Hematopoietic multipotent progenitor cell (in vitro differentiated cells): ENCODE measurements at regions not wholly inside any gene's neighbourhood (a gene's known extent, or its start where the extent isn't known, plus 50 kb on each side); places are given as distances from the start of the nearest gene placed in this dataset.
"Not testable (repeated sequence)": the region's sequence is repeated elsewhere in the genome, so short reads cannot be mapped to it uniquely, and the experiment has no call there.

Experiments
- DNase-seq, 3 donors: peaks; one replicate each; pipeline ENCODE4 v3.0.0-alpha.2; 2011 to 2015; ENCODE audit warnings: low read depth in 2 of 3, low spot score in 2 of 3

DNA sequence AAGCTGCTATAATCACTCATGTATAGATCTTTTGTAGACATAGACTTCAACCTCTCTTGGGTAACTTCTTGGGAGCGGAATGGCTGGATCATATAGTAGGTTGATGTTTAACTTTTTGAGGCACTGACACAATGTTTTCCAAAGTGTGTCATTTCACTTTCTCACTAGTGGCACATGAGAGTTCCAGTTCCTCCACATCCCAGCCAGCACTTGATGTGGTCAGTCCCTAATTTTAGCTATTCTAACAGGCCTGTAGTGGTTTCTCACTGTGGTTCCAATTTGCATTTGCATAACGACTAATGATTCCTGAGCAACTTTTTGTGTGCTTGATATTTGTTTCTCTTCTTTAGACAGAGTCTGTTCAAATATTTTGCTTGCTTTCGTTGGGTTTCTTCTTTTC is 221.3 kb downstream of the DLL1 start:
- DNase-seq = no peak

DNA sequence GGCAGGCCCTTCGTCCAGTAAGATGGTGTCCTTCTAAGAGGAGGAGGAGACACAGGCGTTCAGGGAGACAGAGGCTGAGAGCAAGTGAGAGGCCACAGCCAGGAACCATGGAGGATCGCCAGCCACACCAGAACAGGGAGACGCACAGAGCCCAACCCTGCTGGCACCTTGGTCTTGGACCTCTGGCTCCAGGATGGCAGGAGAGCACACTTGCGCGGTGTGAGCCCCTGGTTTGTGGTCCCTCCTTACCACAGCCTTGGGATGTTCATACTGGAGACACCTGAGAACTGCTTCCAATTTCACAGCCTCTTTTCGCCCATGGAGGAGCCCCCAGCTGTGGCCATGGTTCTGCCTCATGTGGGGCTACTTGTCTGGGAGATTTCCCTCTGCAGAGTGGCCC is 222.4 kb downstream of the DLL1 start:
- DNase-seq = no peak

DNA sequence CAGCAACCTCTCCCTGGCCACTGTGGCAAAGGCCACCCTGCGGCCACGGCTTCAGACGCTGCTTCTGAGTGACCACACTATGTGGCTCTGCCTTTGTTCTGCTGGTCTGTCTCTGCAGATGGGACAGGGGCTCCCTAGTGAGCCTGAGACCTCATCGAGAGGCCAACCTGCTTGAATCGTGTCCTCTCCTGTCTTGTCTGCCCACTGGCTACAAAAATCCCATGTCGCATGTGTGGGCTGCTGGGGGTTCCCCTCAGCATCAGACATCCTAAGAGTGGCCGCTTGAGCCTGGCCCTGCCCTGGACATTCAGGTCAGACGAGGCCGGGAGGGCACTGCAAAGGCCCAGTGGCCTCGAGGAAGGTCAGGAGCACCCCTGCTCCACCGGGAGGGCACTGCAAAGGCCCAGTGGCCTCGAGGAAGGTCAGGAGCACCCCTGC is 222.9 kb downstream of the DLL1 start:
- no peak for DNase-seq

DNA sequence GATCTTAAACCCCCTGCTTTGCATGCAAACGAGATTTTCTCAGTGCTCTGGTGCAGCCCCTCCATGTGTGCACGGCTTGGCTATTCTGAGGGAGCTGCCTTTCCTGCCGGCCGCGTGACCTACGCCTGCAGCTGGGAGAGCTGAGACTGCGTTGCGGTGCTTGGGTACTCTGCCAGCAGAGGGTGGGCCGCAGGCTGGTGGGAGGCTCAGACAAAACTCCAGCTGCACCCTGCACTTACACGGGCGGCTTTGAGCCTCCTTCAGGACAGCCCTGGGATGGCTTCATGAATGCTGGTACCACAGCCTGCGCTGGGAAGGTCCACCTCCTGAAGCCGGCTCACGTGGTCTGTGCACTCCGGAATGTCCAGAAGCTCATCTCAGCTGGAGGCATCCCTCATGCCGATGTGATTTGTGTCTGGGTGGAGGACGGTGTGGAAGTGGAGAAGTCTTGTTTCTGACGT is 223.7 kb downstream of the DLL1 start:
- DNase-seq = no peak

DNA sequence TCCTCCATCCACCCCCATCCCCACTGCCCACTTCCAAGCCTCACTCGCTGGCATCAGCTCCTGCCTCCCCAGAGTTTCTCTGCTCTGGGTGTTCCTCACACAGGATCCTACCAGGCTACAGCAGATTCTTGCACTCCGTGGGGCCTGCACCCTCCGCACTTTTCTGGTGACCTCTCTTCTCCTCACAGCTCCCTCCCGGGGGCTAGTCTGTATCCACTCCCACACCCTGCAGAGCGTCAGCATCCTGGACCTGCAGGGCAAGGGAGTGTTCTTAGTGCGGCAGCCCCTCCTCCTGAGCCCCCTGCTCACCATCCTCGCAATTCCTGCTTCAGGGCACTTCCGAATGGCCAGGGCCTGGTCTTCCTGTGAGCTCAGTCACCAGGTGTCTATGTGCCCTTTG is 224.2 kb downstream of the DLL1 start:
- no peak for DNase-seq

DNA sequence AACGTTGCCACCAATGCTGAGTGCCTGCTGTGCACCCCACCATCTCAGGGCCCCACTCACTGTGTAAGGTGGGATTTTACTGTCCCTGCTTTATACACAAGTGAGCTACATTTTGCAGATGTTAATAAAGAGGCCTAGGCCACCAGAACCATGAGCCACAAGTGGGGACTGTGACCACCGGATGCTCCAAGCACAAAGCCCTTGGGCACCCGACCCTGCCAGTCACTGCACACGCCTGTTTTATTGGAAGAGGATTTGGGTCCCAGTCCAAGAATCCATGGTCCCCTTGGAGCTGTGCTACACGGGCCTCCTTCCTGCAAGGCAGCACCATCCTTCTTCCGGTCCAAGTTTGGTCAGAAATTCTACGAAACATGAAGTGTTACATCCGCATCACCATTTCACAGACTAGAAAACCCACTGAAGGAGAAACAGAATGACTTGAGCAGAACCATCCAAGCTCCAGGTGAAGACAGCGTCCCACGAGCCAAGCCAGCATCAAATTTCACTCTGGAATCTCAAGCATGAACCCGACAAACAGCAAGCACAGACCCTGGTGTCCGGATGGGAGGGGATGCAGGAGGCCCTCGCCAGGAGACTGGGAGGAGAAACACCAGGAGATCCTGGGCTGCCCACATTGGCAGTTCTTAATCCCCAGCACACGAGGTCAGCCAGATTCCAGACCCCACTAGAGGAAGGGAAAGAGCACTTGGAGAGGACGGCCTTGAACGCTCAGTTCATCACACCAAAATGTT is 226.9 kb downstream of the DLL1 start:
- DNase-seq = no peak

DNA sequence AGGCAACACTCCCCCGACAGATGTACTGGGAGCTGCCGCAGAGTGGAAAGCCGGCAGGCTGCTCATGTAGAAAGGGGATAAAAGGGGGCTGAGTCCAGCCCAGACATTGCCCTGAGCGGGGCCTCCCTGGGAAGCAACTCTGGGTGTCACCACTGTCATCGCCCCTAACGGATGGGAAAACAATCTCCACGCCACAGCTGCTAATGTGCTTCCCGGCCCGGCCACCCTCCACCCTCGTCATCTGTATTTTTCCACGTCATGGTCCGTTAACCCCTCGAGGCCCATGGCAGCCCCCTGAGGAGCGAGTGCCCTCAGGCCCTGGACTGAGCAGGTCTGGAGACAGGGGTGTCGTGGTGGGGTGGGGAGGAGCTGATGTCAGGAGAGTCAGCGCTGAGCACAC is 227.4 kb downstream of the DLL1 start:
- no peak for DNase-seq

DNA sequence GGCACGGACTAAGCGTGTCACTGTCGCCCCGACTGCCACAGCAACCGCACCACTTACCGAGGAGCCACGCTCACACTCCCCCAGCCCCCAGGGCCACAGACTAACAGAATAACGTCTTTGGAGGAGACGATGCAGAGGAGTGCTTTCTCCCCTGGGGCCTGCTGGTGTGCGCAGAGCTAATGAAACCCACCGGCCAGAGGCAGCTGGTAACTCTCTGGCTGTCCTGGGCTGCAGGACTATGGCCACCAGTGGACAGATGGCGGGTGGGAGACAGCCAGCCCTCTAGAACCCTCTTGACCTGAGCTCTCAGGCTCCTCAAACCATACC is 228.0 kb downstream of the DLL1 start:
- no peak for DNase-seq

DNA sequence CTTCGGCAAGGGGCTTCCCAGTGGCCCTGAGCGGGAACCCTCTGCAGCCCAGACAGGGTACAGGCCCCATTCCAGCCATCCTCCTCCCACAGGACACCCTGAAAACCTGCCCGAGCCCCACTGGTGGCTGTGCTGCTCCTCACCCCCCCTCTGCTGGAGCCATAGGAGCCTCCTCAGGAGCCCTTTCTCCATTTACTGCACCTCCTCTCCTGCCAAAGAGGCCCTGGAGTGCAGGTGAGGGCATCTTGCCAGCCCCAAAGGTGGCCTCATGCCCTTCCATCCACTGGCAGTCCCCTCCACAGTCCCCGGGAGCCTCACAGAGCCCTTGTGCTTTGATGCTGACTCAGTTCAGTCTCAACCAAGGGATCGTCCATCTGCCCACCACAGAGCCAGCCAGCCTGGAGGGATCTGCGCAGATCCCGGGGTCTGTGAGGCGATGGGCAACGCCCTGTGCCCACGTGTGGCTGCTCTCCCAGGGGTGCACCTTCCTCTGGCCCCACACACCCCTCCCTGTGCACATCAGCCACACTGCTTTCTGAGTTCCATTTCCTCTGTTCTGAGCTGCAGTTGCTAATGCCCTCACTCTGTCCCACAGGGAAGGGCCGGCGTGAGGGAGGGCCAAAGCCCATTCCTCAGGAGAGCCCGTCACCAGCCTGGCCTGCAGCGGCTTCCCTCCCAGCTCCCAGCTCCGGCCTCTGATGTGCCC is 228.5 kb downstream of the DLL1 start:
- DNase-seq = no peak

DNA sequence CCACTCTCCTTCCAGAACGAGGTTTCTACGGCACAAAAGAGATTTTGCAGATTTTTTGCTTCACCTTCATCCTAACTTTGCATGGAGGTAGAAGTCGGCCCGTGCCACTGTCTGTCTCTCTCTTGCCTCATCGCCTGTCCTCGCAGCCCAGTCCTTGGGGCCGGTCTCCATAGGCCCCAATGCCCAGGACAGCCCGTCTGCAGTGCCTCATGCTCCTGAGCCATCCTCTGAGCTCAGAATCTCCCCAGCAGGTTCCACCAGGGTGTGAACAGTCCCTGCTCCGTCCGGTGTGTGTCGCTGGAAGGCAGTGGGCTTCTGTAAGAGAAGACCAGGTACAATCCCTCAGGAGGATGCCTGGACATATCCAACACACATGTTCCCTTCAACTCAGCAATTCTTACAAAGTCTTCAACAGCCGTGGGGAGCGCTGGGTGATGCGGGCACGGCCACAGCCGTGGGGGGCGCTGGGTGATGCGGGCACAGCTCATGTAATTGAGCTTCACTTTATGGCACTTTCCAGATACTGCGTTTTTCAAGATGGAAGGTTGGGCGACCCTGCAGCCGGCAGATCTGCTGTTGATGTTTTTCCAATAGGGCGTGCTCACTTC is 231.9 kb downstream of the DLL1 start:
- DNase-seq = no peak

DNA sequence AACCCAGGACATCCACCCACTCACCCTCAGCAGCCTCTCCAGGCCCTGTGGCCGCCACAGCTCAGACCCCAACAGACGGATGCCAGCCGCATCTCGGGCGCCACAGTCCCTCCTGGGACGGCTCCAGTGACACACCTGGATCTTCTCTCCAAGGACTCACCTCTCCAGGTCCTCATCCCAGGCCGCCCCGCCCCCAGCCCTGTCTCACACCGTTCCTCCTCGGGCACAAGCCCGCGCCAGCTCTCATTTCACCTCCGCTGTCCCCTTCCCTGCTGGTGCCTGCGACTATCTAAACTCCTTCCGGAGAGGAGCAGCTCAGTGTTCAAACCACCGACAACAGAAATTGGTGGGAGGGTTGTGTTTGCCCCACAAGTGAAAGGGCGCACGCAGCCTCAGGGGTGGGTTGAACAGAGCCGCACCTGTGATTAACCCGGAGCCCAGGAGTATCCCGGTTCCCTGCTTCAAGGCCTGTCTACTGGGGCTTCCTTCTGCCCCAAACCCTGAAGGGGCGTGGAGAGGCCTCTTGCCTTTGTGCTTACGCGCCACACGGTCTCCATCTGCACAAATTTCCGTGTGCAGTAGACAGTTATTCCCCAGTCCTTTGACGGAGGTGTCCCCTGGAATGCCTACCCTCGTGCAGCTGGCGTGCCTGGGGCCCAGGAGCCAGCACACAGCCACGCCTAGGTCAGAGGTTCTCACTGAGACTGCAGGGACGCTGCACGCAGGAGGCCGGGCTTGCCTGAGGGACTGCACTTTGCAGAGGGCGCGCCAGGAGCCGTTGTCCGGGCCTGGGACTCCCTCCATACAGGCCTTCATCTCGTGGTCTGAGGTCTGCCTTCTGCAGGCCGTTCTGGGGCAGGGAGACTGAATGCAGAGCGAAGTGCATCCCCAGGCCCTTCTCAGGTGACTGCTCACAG is 232.7 kb downstream of the DLL1 start:
- no peak for DNase-seq

DNA sequence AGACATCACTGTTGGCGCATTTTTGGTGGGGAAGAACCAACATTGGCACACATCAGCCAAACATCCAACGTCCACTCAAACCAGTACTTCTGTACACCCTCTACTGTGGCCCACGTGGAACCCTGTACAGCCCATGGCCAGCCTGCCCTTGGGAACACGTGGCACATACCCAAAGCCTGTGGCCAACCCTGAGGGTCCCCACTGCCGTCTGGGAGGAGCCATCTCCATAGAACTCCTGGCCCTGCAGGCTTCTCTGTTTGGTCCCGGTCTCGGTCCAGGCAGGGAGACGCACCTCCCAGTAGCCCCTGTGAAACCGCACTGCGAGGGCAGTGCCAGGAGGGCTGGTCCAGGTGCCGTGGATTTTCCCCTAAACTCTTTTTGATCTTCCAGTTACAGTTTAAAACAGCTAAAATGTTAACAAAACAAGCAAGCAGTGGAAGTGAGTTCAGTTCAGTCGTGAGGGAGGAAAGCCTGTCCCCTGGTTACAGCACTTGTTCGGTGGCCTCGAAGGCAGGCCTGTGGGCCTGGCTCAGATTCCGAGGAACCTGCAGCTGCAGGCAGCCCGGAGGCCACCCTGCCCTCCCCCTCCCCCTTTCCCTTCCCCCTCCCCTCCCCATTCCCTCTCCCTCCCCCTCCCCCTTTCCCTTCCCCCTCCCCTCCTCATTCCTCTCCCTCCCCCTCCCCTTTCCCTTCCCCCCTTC is 233.7 kb downstream of the DLL1 start:
- DNase-seq = no peak

DNA sequence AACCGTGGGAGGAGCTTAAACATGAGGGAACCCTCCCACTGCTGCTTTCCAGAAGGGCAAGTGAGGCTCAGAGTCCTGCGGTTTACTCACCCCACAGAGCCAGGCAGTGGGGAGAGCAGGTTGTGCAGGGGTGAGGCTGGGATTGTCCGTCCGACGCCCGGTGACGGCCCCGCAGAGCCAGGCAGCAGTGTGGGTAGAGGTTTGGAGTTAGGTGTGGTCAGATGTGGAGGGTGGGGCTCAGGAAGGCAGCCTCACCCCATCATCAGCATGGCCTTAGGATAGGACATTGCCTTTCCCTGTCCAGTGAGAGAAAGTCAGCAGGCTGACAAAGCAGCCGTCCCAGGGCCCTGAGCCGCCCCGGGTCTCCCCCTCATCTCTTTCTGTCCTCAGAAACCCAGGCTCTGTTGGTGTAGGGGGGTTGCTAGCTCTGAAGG is 234.6 kb downstream of the DLL1 start:
- no peak for DNase-seq

DNA sequence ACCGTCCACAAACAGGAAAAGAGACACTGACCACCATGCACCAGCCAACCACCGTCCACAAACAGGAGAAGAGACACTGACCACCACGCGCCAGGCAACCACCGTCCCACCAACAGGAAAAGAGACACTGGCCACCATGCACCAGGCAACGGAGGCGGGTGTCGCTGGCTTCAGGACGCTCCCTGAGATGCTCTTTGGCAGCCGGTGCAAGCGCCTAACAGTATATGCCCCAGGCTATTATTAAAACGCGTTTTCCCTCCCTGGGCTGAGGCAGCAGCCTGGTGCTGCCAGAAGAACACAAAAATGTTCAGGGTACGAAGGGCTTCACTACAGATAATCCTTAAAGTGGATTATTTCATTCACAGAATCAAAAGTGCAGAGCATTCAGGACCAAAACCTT is 235.1 kb downstream of the DLL1 start:
- not testable (repeated sequence) for DNase-seq

DNA sequence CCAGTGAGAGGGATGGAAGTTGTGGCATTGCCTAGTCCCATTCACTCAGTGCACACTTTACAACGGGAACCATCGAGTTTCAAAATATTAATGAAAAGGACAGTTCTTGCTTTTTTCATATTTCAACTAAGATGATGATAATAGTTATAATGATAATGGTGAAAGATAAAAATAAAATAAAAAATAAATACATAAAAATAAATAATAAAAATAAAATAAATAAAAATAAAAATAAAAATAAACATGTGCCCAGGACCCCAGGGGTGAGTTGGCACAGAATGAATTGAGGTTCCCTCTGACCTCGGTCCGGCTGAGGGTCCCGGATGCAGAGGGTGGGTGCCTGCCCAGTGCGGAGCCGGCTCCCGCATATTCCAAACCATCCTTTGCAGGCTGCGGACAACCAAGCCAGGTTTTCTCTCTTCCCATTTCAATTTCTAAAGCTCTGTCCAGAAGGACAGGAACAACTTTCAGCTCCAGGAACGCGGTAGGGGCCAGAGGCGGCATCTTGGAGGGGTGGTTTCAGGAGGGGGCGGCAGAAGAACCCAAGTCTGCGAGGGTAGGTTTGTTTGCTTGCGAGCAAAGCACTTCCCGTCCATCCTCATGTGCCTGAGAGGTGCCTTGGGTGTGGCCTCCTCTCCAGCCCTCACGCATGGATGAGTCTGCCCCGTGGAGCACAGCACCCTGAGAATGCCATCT is 236.8 kb downstream of the DLL1 start:
- no peak for DNase-seq

DNA sequence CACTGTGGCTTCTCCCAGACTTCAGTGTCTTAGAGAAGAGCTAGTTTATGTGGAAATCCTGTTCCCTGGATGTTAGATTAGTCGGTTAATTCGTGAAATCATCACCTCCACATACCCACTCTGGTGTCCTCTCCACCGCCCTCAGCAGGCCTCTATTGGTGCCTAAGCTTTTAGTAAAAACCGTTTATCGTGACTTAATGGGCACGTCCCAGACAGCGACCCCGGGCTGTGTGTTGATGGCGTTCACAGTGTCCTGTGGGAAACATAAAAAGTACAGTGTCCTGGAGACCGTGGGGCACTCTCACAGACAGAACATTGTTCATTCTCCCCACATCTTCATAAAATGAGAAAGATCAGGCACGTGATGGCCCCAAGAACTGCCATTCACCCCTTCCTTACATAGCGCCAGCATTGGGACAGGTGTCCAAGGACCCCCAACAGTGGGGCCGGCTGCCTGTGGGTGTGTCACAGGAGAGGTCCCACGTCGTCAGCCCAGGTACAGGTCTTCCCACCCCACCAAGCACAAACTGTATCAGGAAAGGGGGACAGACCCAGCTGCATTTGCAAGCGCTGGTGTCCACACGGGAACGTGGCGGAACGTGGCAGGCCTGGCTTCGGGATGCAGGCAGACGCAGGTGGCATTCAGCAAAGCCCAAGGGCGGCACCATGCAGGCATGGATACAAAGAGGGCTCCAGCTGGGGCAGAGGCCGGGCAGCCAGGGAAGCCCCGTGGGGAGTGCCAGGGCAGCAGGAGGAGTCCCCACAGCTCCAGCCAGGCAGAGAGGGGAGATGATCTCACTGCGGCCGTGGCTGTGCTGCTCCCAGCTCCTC is 237.7 kb downstream of the DLL1 start:
- DNase-seq = no peak

DNA sequence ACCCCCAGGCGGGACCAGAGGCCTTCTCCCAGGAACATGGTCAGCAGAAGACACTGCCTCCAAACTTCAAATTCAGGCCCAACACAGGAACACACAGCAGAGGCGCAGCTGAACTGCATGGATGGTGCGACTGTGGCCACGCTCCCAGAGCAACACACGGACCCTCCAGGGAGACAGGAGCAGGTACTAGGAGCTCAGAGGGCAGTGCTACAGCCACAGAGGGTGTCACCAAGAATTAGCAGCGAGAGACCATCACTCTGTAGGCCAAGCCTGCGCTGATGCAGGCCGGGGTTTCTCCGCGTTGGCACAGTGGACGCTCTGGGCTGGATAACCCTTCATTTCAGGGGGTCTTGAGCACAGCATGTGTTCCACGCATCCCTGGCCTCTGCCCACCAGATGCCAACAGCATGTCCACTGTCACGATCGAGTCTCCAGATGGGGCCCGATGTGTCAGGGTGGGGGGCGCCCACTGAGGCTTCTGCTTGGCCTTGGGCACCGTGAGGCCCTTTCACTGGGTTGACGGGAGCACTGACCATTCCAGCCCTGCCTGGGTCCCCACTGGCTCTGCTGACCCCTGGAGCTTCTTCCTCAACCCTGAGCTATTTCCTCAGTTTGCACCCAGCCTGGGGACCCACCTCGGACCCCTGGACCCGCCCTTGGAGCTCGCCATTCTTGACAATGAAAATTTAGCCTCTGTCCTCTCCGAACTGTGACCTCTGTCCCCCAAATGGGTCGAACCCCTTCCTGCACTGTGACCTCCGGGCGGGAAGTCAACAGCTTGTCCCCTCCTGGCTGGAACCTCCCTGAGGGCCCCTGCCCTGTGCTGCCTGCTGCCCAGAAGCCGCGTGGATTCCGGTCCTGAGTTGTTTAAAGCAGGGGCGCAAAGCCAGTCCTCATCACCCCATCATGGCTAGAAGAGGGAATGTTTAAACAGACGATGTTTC is 239.4 kb downstream of the DLL1 start:
- no peak for DNase-seq

DNA sequence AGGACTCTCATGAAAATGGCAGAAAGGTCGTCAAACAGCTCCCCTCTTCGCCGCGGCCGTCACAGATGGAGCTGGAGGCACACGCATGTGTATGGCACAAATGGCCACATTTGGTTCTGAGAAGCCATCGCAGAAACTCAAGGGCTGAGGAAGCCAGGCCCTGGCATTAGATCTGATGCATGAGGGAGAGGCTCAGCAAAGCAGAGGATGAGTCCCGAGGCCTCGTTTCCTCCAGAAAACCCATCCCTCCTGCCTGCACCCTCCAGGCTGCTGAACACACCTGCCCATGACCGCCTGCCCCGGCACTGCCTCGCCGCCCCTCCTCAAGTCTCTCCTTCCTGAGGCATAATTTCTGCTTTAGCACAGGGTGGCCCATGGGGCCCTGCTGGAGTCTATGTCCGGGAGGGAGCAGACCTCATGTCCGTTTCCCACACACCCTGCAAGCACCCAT is 240.3 kb downstream of the DLL1 start:
- no peak for DNase-seq
